ENCODE measurements at regions not wholly inside any gene's neighbourhood (a gene's known extent, or its start where the extent isn't known, plus 50 kb on each side); places are given as distances from the start of the nearest gene placed in this dataset.

GRCh38 chr6:163825033-163825432, 410.5 kb downstream of the QKI start:
- no peak for TF ChIP-seq CTCF (conservative IDR thresholded peaks at IDR 0.05; ENCODE audit: low read depth, low read length)
- TF ChIP-seq POLR2A (IDR thresholded peaks at IDR 0.05; ENCODE audit: low read depth, low read length) = no peak
- no peak for TF ChIP-seq CHD1 (IDR thresholded peaks at IDR 0.05; ENCODE audit: low read depth, low read length)
- no peak for TF ChIP-seq FOS (IDR thresholded peaks at IDR 0.05; ENCODE audit: low read depth, low read length)
- no peak for TF ChIP-seq CEBPB (IDR thresholded peaks at IDR 0.05; ENCODE audit: low read depth, low read length)
- TF ChIP-seq RCOR1 (IDR thresholded peaks at IDR 0.05; ENCODE audit: insufficient replicate concordance, low read length) = no peak
- no peak for TF ChIP-seq RAD21 (IDR thresholded peaks at IDR 0.05; ENCODE audit: low read length)
- no peak for TF ChIP-seq NFE2L2 (IDR thresholded peaks at IDR 0.05; ENCODE audit: low read depth, low read length)
- TF ChIP-seq USF2 (IDR thresholded peaks at IDR 0.05; ENCODE audit: low read depth, low read length) = no peak
- TF ChIP-seq ELK1 (IDR thresholded peaks at IDR 0.05; ENCODE audit: borderline replicate concordance, low read depth, low read length) = no peak
- no peak for TF ChIP-seq SMC3 (IDR thresholded peaks at IDR 0.05; ENCODE audit: low read depth, low read length)
- no peak for TF ChIP-seq MXI1 (IDR thresholded peaks at IDR 0.05; ENCODE audit: borderline replicate concordance, low read depth, low read length)
- no peak for TF ChIP-seq BHLHE40 (IDR thresholded peaks at IDR 0.05; ENCODE audit: low read depth, low read length)

Data from IMR-90 (cell line).